LNCaP clone FGC (cell line): ENCODE measurements at regions not wholly inside any gene's neighbourhood (a gene's known extent, or its start where the extent isn't known, plus 50 kb on each side); places are given as distances from the start of the nearest gene placed in this dataset.
A peak's percentile ranks its signal among the peaks of the same experiment; 100 is the strongest.

ENCODE experiments used
- DNase-seq: peaks from one replicate; pipeline ENCODE4 v3.0.0-alpha.2; 2011; ENCODE audit warnings: low read depth
- H3K4me3 ChIP-seq: 2 replicates; pipeline ENCODE4 v1.5.1; 2011; ENCODE audit warnings: mild to moderate bottlenecking, low read depth, low read length, control low read depth
- TF ChIP-seq, protein P1 (sequence below): IDR thresholded peaks from 2 replicates; pipeline ENCODE4 v1.5.1; 2012; ENCODE audit warnings: mild to moderate bottlenecking; ENCODE audit not compliant: control insufficient read depth, insufficient read depth; ENCODE audit errors: extremely low read depth

GRCh38 chr9:31140316-31140715 is 1244.1 kb upstream of the ACO1 start:
- DNase-seq = no peak
- H3K4me3 ChIP-seq = no peak overlapping the region
- TF ChIP-seq, protein P1, sequence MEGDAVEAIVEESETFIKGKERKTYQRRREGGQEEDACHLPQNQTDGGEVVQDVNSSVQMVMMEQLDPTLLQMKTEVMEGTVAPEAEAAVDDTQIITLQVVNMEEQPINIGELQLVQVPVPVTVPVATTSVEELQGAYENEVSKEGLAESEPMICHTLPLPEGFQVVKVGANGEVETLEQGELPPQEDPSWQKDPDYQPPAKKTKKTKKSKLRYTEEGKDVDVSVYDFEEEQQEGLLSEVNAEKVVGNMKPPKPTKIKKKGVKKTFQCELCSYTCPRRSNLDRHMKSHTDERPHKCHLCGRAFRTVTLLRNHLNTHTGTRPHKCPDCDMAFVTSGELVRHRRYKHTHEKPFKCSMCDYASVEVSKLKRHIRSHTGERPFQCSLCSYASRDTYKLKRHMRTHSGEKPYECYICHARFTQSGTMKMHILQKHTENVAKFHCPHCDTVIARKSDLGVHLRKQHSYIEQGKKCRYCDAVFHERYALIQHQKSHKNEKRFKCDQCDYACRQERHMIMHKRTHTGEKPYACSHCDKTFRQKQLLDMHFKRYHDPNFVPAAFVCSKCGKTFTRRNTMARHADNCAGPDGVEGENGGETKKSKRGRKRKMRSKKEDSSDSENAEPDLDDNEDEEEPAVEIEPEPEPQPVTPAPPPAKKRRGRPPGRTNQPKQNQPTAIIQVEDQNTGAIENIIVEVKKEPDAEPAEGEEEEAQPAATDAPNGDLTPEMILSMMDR = peak; percentile 32

DNA sequence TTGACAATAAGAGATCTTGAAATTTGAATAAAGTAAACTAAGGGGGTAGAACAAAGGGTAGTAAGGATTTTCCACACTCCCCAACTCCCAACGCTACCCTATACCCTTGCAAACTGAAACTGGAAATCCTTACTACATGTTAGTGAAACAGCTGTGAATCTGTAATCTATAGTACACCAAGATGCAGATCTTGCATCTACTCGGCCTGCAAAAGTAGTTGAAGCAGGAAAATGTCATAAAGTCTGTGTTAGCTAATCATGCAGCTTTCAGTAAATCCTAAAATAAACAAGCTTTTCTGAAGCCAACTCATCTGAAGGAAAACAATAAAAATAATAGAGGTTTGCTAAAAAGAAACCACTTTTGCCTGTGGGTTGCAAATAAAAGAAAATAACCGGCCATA is 1242.0 kb upstream of the ACO1 start:
- TF ChIP-seq, protein P1 = no peak
- no peak for DNase-seq
- no peak overlapping the region for H3K4me3 ChIP-seq

DNA sequence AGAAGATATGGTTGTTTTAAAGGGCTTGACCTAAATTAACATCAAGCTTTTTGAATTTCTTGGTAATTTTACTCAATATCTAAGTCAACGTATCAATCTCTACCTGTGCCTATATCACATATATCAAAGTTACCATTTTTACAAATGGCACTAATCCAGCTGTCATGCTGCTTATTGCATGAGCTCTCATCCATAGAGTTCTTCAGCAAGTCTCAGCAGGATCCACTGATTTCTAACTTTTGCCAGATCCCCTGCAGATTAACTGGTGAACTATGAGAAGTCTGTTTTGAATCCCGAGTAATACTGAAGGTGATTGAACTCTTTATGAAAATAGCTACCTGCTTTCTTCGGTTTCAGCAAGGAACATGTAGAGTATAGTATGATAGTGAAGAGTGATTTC is 1239.8 kb upstream of the ACO1 start:
- TF ChIP-seq, protein P1 = no peak
- no peak overlapping the region for H3K4me3 ChIP-seq
- no peak for DNase-seq

DNA sequence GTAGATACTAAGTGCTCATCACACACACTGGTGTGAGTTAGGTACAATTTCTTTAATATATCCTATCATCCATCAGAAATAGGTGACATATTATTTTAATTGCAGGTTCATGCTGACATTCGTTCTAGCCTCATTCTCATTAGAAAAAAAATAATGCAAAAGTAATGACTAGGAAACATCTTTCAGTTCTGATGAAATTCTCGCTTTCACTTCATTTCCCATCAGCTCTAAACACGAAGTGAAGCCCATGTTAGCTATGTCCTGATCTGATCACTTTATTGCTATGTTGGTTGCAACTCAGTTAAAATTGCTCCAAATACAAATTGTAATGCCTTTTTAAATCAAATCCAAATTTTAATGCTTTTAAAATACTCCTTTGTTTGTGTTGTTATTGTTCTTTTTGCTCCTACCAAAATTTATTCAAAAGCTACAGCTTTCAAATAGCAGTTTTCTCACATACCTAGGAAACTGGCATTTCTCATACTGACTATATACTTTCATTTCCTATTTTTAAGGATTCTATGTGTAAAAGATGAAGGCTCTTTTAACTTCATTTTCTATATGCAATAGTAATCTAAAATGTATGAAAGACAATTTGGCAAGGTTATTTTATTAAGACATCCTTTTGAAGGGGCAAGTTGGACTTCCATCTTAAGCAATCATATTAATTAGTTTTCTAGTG is 1237.8 kb upstream of the ACO1 start:
- no peak for DNase-seq
- no peak overlapping the region for H3K4me3 ChIP-seq
- TF ChIP-seq, protein P1 = no peak

- no peak overlapping the region for H3K4me3 ChIP-seq
- TF ChIP-seq, protein P1 = no peak
- no peak for DNase-seq
Observed at GRCh38 chr9:31153250-31153840, 1231.1 kb upstream of the ACO1 start.

DNA sequence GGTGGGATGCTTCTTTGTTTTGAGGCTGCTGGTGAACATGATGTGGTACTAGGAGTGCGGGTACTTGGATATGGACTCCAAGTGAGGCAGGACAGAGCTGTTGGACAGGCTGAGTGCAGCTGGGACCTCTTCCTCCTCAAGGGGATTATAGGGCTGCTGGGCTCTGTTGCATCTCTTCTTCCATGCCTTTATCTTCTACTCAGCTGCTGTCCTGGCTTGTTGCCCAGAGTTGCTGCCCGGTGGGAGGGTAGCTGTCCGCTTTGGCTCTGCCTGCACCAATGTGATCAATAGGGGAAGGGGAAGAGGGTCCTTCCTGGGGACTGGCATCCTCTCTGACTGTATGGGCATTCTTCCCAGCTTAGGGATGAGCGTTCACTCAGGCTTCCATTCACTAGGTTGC is 1217.9 kb upstream of the ACO1 start:
- TF ChIP-seq, protein P1 = no peak
- H3K4me3 ChIP-seq = no peak overlapping the region
- DNase-seq = no peak

DNA sequence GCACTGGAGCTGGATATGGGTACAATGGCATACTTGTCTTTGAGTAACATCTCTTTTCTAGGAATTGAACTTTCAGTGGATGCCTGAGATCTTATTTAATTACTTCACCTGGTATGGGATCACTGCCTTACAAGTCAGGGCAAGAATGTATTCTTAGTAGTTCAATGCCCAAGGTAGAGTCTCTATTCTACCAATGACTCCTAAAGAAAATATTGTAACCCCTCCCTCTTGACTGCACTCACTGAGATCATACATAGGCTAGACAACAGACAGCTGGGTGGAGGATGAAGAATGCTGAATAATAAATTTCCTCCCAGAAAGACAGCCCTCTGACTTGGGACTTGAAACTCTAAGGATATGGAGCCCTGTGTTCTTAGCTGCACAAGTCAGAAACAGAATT is 1216.3 kb upstream of the ACO1 start:
- no peak overlapping the region for H3K4me3 ChIP-seq
- no peak for DNase-seq
- TF ChIP-seq, protein P1 = no peak
